OCI-LY7 (cell line): ENCODE measurements at regions not wholly inside any gene's neighbourhood (a gene's known extent, or its start where the extent isn't known, plus 50 kb on each side); places are given as distances from the start of the nearest gene placed in this dataset.

Experiments
- CTCF ChIP-seq: fragments of 200-600 bp; sonication (generic); conservative IDR thresholded peaks from 2 replicates; pipeline ENCODE4 v1.5.1; 2014; ENCODE audit warnings: mild to moderate bottlenecking, antibody characterized with exemption, low read length, moderate library complexity, mixed read lengths
- EZH2phosphoT487 ChIP-seq: fragments of 200-600 bp; sonication (generic); IDR thresholded peaks from 2 replicates; pipeline ENCODE4 v1.6.1; 2018; ENCODE audit warnings: low read depth, borderline replicate concordance, mild to moderate bottlenecking, mixed run types, antibody characterized with exemption, low read length, moderate library complexity, mixed read lengths

- TF ChIP-seq CTCF (no peak), EZH2phosphoT487 (no peak)
These were observed 155.6 kb upstream of the PIEZO2 start for GRCh38 chr18:11304928-11305327.
